Glomerular endothelial cell (primary cell): ENCODE measurements at regions not wholly inside any gene's neighbourhood (a gene's known extent, or its start where the extent isn't known, plus 50 kb on each side); places are given as distances from the start of the nearest gene placed in this dataset.
"Not testable (repeated sequence)": the region's sequence is repeated elsewhere in the genome, so short reads cannot be mapped to it uniquely, and the experiment has no call there.

Experiments
- DNase-seq: peaks from one replicate; pipeline ENCODE4 v3.0.0-alpha.2; 2011; ENCODE audit warnings: low read depth, low spot score; ENCODE audit errors: extremely low read depth

- no peak for DNase-seq
These were observed 344.1 kb upstream of the REG3G start for GRCh38 chr2:78681386-78681785.

GRCh38 chr2:78682781-78683180, 342.7 kb upstream of the REG3G start:
- DNase-seq = no peak

- DNase-seq = no peak
These were observed 338.8 kb upstream of the REG3G start for GRCh38 chr2:78686625-78687153.

- no peak for DNase-seq
These were observed 325.8 kb upstream of the REG3G start for GRCh38 chr2:78699696-78700095.

GRCh38 chr2:78701546-78701945, 324.0 kb upstream of the REG3G start:
- no peak for DNase-seq

- no peak for DNase-seq
These were observed 317.6 kb upstream of the REG3G start for GRCh38 chr2:78707776-78708386.

- no peak for DNase-seq
These were observed 314.7 kb upstream of the REG3G start for GRCh38 chr2:78710632-78711375.

- no peak for DNase-seq
These were observed 310.2 kb upstream of the REG3G start for GRCh38 chr2:78715293-78715692.

GRCh38 chr2:78718024-78718423, 307.5 kb upstream of the REG3G start:
- DNase-seq = no peak

- no peak for DNase-seq
These were observed 307.0 kb upstream of the REG3G start for GRCh38 chr2:78718473-78718872.

GRCh38 chr2:78721355-78722033, 304.0 kb upstream of the REG3G start:
- DNase-seq = no peak

- DNase-seq = no peak
These were observed 291.3 kb upstream of the REG3G start for GRCh38 chr2:78734221-78734620.

- no peak for DNase-seq
These were observed 286.2 kb upstream of the REG3G start for GRCh38 chr2:78739282-78739681.

- DNase-seq = no peak
These were observed 275.9 kb upstream of the REG3G start for GRCh38 chr2:78749638-78750037.

- DNase-seq = no peak
These were observed 275.3 kb upstream of the REG3G start for GRCh38 chr2:78750219-78750618.

GRCh38 chr2:78754930-78755329, 270.6 kb upstream of the REG3G start:
- DNase-seq = no peak

GRCh38 chr2:78757191-78757590, 268.3 kb upstream of the REG3G start:
- no peak for DNase-seq

GRCh38 chr2:78757640-78758039, 267.9 kb upstream of the REG3G start:
- DNase-seq = no peak

- DNase-seq = not testable (repeated sequence)
These were observed 266.7 kb upstream of the REG3G start for GRCh38 chr2:78758765-78759164.

- DNase-seq = no peak
These were observed 259.0 kb upstream of the REG3G start for GRCh38 chr2:78766459-78766858.

GRCh38 chr2:78768016-78768415, 257.5 kb upstream of the REG3G start:
- DNase-seq = no peak

- no peak for DNase-seq
These were observed 250.2 kb upstream of the REG3G start for GRCh38 chr2:78775291-78775690.
